IgD-negative memory B cell (primary cell): ENCODE measurements at regions not wholly inside any gene's neighbourhood (a gene's known extent, or its start where the extent isn't known, plus 50 kb on each side); places are given as distances from the start of the nearest gene placed in this dataset.

Source experiments
- H3K27ac Mint-ChIP-seq, 3 donors: one replicate each; pipeline ENCODE4 v1.8.0; 2020 to 2022; ENCODE audit warnings: mild to moderate bottlenecking in 3 of 3, mixed read lengths in 3 of 3, moderate library complexity in 1 of 3
- H3K27me3 Mint-ChIP-seq: one replicate; pipeline ENCODE4 v1.8.0; 2021; ENCODE audit warnings: mixed read lengths
- H3K36me3 Mint-ChIP-seq: one replicate; pipeline ENCODE4 v1.8.0; 2020; ENCODE audit warnings: mild to moderate bottlenecking, mixed read lengths
- H3K4me1 Mint-ChIP-seq, 3 donors: one replicate each; pipeline ENCODE4 v1.8.0; 2020 to 2022; ENCODE audit warnings: mixed read lengths in 3 of 3, mild to moderate bottlenecking in 1 of 3
- H3K4me3 Mint-ChIP-seq, 4 donors: one replicate each; pipeline ENCODE4 v1.8.0; 2020 to 2022; ENCODE audit warnings: mild to moderate bottlenecking in 4 of 4, mixed read lengths in 4 of 4, moderate library complexity in 3 of 4
- H3K9me3 Mint-ChIP-seq, 3 donors: one replicate each; pipeline ENCODE4 v1.8.0; 2020 to 2021; ENCODE audit warnings: mixed read lengths in 3 of 3, mild to moderate bottlenecking in 1 of 3

GRCh38 chr3:127399154-127399553, 111.3 kb upstream of the PRR20G start:
- no peaks in the 10 kb centered on the region for H3K4me1 Mint-ChIP-seq
- no peak overlapping the region for H3K4me3 Mint-ChIP-seq
- H3K27ac Mint-ChIP-seq: no peak overlapping the region
- peaks cover 3% of the 10 kb centered on the region for H3K27me3 Mint-ChIP-seq
- H3K9me3 Mint-ChIP-seq: peaks cover 0 to 5% (median 3%) of the 10 kb centered on the region in 3 donors
- peaks cover 2% of the 10 kb centered on the region for H3K36me3 Mint-ChIP-seq

- Mint-ChIP-seq H3K9me3 (peaks cover 0 to 3% (median 3%) of the 10 kb centered on the region in 3 donors), H3K4me3 (no peak overlapping the region), H3K27me3 (peaks cover 3% of the 10 kb centered on the region), H3K27ac (no peak overlapping the region), H3K4me1 (no peaks in the 10 kb centered on the region), H3K36me3 (peaks cover 2% of the 10 kb centered on the region)
These were observed 108.6 kb upstream of the PRR20G start for GRCh38 chr3:127396473-127396872.

- Mint-ChIP-seq H3K9me3 (peaks cover 0 to 3% (median 3%) of the 10 kb centered on the region in 3 donors), H3K27ac (no peak overlapping the region), H3K36me3 (peaks cover 2% of the 10 kb centered on the region), H3K27me3 (peaks cover 3% of the 10 kb centered on the region), H3K4me1 (no peaks in the 10 kb centered on the region), H3K4me3 (no peak overlapping the region)
These were observed 108.0 kb upstream of the PRR20G start for GRCh38 chr3:127395663-127396355.

- H3K4me3 Mint-ChIP-seq: no peak overlapping the region
- no peaks in the 10 kb centered on the region for H3K4me1 Mint-ChIP-seq
- H3K36me3 Mint-ChIP-seq: no peaks in the 10 kb centered on the region
- H3K27ac Mint-ChIP-seq: no peak overlapping the region
- peaks cover 7% of the 10 kb centered on the region for H3K27me3 Mint-ChIP-seq
- peaks cover 0 to 3% (median 0%) of the 10 kb centered on the region in 3 donors for H3K9me3 Mint-ChIP-seq
These were observed 107.3 kb upstream of the PRR20G start for GRCh38 chr3:127394984-127395662.

- Mint-ChIP-seq H3K27me3 (peaks cover 14% of the 10 kb centered on the region), H3K9me3 (peaks cover 0 to 3% (median 0%) of the 10 kb centered on the region in 3 donors), H3K27ac (no peak overlapping the region), H3K4me3 (no peak overlapping the region), H3K4me1 (no peaks in the 10 kb centered on the region), H3K36me3 (no peaks in the 10 kb centered on the region)
These were observed 106.2 kb upstream of the PRR20G start for GRCh38 chr3:127394031-127394430.

- H3K27me3 Mint-ChIP-seq: peaks cover 14% of the 10 kb centered on the region
- H3K4me3 Mint-ChIP-seq: no peak overlapping the region
- no peaks in the 10 kb centered on the region for H3K36me3 Mint-ChIP-seq
- H3K4me1 Mint-ChIP-seq: no peaks in the 10 kb centered on the region
- no peak overlapping the region for H3K27ac Mint-ChIP-seq
- H3K9me3 Mint-ChIP-seq: peaks cover 0 to 3% (median 0%) of the 10 kb centered on the region in 3 donors
These were observed 105.4 kb upstream of the PRR20G start for GRCh38 chr3:127393131-127393820.

- Mint-ChIP-seq H3K27me3 (peaks cover 16% of the 10 kb centered on the region), H3K4me1 (no peaks in the 10 kb centered on the region), H3K27ac (no peak overlapping the region), H3K9me3 (peaks cover 0 to 3% (median 0%) of the 10 kb centered on the region in 3 donors), H3K4me3 (no peak overlapping the region), H3K36me3 (no peaks in the 10 kb centered on the region)
These were observed 104.3 kb upstream of the PRR20G start for GRCh38 chr3:127392156-127392490.

GRCh38 chr3:127391436-127392155, 103.8 kb upstream of the PRR20G start:
- H3K4me1 Mint-ChIP-seq: no peaks in the 10 kb centered on the region
- peaks cover 0 to 1% (median under 1%) of the 10 kb centered on the region in 3 donors for H3K9me3 Mint-ChIP-seq
- peaks cover 16% of the 10 kb centered on the region for H3K27me3 Mint-ChIP-seq
- H3K36me3 Mint-ChIP-seq: no peaks in the 10 kb centered on the region
- H3K27ac Mint-ChIP-seq: no peak overlapping the region
- peak overlapping the region in 1 of 4 donors; percentile 24 for H3K4me3 Mint-ChIP-seq

- no peaks in the 10 kb centered on the region for H3K4me1 Mint-ChIP-seq
- peaks cover 0 to 2% (median 0%) of the 10 kb centered on the region in 3 donors for H3K9me3 Mint-ChIP-seq
- no peak overlapping the region for H3K4me3 Mint-ChIP-seq
- H3K36me3 Mint-ChIP-seq: no peaks in the 10 kb centered on the region
- H3K27me3 Mint-ChIP-seq: peaks cover 14% of the 10 kb centered on the region
- H3K27ac Mint-ChIP-seq: no peak overlapping the region
These were observed 102.6 kb upstream of the PRR20G start for GRCh38 chr3:127390365-127391025.

GRCh38 chr3:127389913-127390312, 102.1 kb upstream of the PRR20G start:
- Mint-ChIP-seq H3K36me3 (no peaks in the 10 kb centered on the region), H3K4me1 (no peaks in the 10 kb centered on the region), H3K9me3 (peaks cover 0 to 2% (median 0%) of the 10 kb centered on the region in 3 donors), H3K4me3 (no peak overlapping the region), H3K27ac (no peak overlapping the region), H3K27me3 (peaks cover 14% of the 10 kb centered on the region)

- Mint-ChIP-seq H3K36me3 (no peaks in the 10 kb centered on the region), H3K27ac (no peak overlapping the region), H3K9me3 (peaks cover 0 to 2% (median 0%) of the 10 kb centered on the region in 3 donors), H3K27me3 (peaks cover 14% of the 10 kb centered on the region), H3K4me3 (no peak overlapping the region), H3K4me1 (no peaks in the 10 kb centered on the region)
These were observed 101.6 kb upstream of the PRR20G start for GRCh38 chr3:127389420-127389819.

- Mint-ChIP-seq H3K4me3 (no peak overlapping the region), H3K27me3 (peaks cover 14% of the 10 kb centered on the region), H3K9me3 (peaks cover 0 to 2% (median 0%) of the 10 kb centered on the region in 3 donors), H3K27ac (no peak overlapping the region), H3K36me3 (no peaks in the 10 kb centered on the region), H3K4me1 (no peaks in the 10 kb centered on the region)
These were observed 100.6 kb upstream of the PRR20G start for GRCh38 chr3:127388427-127388826.

GRCh38 chr3:127387556-127388153, 99.8 kb upstream of the PRR20G start:
- Mint-ChIP-seq H3K9me3 (peaks cover 0 to 2% (median 0%) of the 10 kb centered on the region in 3 donors), H3K36me3 (no peaks in the 10 kb centered on the region), H3K4me1 (no peaks in the 10 kb centered on the region), H3K4me3 (no peak overlapping the region), H3K27ac (no peak overlapping the region), H3K27me3 (peaks cover 14% of the 10 kb centered on the region)

GRCh38 chr3:127387119-127387518, 99.3 kb upstream of the PRR20G start:
- Mint-ChIP-seq H3K4me3 (no peak overlapping the region), H3K36me3 (no peaks in the 10 kb centered on the region), H3K27me3 (peaks cover 14% of the 10 kb centered on the region), H3K9me3 (peaks cover 0 to 2% (median under 1%) of the 10 kb centered on the region in 3 donors), H3K27ac (no peak overlapping the region), H3K4me1 (no peaks in the 10 kb centered on the region)
